ENCODE measurements at regions not wholly inside any gene's neighbourhood (a gene's known extent, or its start where the extent isn't known, plus 50 kb on each side); places are given as distances from the start of the nearest gene placed in this dataset.

GRCh38 chr12:128091101-128091720 lies 175.8 kb upstream of the TMEM132C start:
- no peak overlapping the region for H3K27ac ChIP-seq
- TF ChIP-seq ZFX (IDR thresholded peaks at IDR 0.05; ENCODE audit: borderline replicate concordance) (no peak), CTCF (IDR thresholded peaks at IDR 0.05) (no peak)

DNA sequence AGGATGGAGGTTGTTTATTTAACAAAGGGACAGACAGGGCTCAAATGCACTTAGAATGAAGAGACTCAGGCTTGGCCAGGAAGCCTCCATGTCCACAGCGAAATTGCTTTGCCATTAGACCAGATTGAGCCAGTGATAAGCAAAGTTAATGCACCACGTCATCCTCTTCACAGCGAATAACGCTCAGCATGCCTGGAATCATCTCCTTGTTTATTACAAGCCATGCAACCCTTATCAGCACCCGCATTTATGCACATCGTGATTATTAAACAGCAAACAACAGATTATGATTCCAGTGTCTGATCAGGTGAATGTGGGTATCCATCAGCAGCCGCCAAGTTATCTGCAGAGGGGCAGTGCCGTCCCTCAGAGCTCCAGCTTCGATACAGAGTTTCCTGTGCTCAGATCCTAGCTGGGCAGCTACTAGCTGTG lies 175.0 kb upstream of the TMEM132C start:
- TF ChIP-seq ZFX (IDR thresholded peaks at IDR 0.05; ENCODE audit: borderline replicate concordance) = no peak
- no peak for TF ChIP-seq CTCF (IDR thresholded peaks at IDR 0.05)
- no peak overlapping the region for H3K27ac ChIP-seq

- TF ChIP-seq CTCF (IDR thresholded peaks at IDR 0.05) (no peak), ZFX (IDR thresholded peaks at IDR 0.05; ENCODE audit: borderline replicate concordance) (no peak)
- H3K27ac ChIP-seq = no peak overlapping the region
Observed at GRCh38 chr12:128098730-128099129, 168.2 kb upstream of the TMEM132C start.

GRCh38 chr12:128103152-128103551 lies 163.8 kb upstream of the TMEM132C start:
- no peak overlapping the region for H3K27ac ChIP-seq
- TF ChIP-seq CTCF (IDR thresholded peaks at IDR 0.05) = no peak
- TF ChIP-seq ZFX (IDR thresholded peaks at IDR 0.05; ENCODE audit: borderline replicate concordance) = no peak

DNA sequence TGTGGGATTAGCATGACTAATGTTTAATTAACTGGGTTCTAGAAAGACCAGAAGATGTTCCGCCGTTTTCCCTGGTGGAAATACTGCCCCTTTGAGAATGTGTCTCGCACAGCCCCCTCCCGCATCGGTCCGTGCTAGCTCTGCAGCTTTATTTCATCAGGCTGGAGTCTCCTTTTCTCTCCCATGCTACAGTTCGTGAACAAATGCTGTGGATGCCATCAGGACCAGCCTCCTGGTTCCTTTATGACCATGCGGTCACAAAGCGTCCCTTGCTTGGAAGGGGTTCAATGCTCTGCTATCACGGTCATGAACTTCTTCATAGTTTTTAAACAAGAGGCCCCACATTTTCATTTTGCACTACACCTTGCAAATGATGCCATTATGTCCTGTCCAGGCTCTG lies 157.7 kb upstream of the TMEM132C start:
- no peak overlapping the region for H3K27ac ChIP-seq
- TF ChIP-seq CTCF (IDR thresholded peaks at IDR 0.05) = no peak
- TF ChIP-seq ZFX (IDR thresholded peaks at IDR 0.05; ENCODE audit: borderline replicate concordance) = no peak

DNA sequence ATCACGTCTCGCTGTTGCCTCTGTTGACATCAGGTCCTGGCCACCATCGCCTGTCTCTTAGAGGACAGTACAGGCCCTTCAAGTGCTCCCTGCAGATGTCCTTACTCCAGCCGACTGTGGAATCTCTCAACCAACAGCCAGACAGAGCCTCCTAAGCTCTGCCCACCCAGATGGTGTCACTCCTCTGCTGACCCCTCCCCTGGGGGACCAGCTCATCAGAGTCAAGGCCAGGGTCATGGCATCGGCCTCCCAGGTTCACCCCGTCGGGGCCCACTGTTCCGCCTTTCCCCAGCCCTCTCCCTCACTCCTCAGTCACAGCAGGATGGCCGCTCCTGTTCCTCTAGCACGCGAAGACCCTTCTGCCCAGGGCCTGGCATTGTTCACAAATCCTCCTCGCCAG lies 157.3 kb upstream of the TMEM132C start:
- no peak overlapping the region for H3K27ac ChIP-seq
- TF ChIP-seq CTCF (IDR thresholded peaks at IDR 0.05) = no peak
- TF ChIP-seq ZFX (IDR thresholded peaks at IDR 0.05; ENCODE audit: borderline replicate concordance) = no peak

DNA sequence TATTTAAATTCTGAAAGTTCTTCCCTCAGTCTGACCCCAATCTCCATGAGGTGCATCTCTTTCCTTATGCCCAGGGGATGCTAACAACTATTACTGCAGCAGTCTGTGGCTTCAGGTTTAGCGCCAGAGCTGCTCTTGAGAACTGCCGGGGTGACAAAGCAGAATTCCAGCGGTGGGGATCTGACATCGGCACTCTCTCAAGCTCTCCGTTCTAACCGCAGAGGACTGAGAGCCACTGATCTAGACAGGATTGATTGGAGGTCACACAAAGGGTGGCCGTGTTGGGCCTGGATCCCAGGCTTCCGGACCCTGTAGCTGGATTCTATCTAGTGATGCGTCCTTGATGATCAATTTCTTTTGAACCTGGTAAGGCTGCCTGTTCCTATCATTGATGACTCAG lies 155.6 kb upstream of the TMEM132C start:
- H3K27ac ChIP-seq = no peak overlapping the region
- TF ChIP-seq CTCF (IDR thresholded peaks at IDR 0.05) (no peak), ZFX (IDR thresholded peaks at IDR 0.05; ENCODE audit: borderline replicate concordance) (no peak)
